MM.1S (cell line): ENCODE measurements at regions not wholly inside any gene's neighbourhood (a gene's known extent, or its start where the extent isn't known, plus 50 kb on each side); places are given as distances from the start of the nearest gene placed in this dataset.

Experiments used
- DNase-seq: peaks from one replicate; pipeline ENCODE4 v3.0.0-alpha.2; 2015
- H2AFZ ChIP-seq: fragments of 300-600 bp; sonication (generic); 2 replicates; pipeline ENCODE4 v1.6.0; 2016; ENCODE audit warnings: antibody characterized with exemption, low read length
- H3F3A ChIP-seq: fragments of 300-600 bp; sonication (generic); 2 replicates; pipeline ENCODE4 v1.6.1; 2016; ENCODE audit warnings: mild to moderate bottlenecking, antibody characterized with exemption, low read length, moderate library complexity, mixed read lengths; ENCODE audit not compliant: insufficient read depth
- H3K27ac ChIP-seq: fragments of 300-600 bp; sonication (generic); 2 replicates; pipeline ENCODE4 v1.5.1; 2016; ENCODE audit warnings: mild to moderate bottlenecking, low read length
- H3K27me3 ChIP-seq: fragments of 300-600 bp; sonication (generic); replicated peaks from 2 replicates; pipeline ENCODE4 v1.6.0; 2016; ENCODE audit warnings: low read length; ENCODE audit not compliant: insufficient read depth
- H3K36me3 ChIP-seq: fragments of 300-600 bp; sonication (generic); replicated peaks from 2 replicates; pipeline ENCODE4 v1.6.1; 2016; ENCODE audit warnings: mild to moderate bottlenecking, low read length, mixed read lengths; ENCODE audit not compliant: insufficient read depth
- H3K4me1 ChIP-seq: fragments of 300-600 bp; sonication (generic); 2 replicates; pipeline ENCODE4 v1.6.1; 2016; ENCODE audit warnings: low read length, mixed read lengths
- H3K4me2 ChIP-seq: fragments of 300-600 bp; sonication (generic); 2 replicates; pipeline ENCODE4 v1.6.0; 2016; ENCODE audit warnings: low read depth, low read length
- H3K4me3 ChIP-seq: fragments of 300-600 bp; sonication (generic); 2 replicates; pipeline ENCODE4 v1.5.1; 2016; ENCODE audit warnings: low read length, mixed read lengths
- H3K79me2 ChIP-seq: fragments of 300-600 bp; sonication (generic); 2 replicates; pipeline ENCODE4 v1.6.1; 2016; ENCODE audit warnings: mixed run types, low read length, mixed read lengths
- H3K9ac ChIP-seq: fragments of 300-600 bp; sonication (generic); 2 replicates; pipeline ENCODE4 v1.6.1; 2016; ENCODE audit warnings: low read length, mixed read lengths
- H3K9me2 ChIP-seq: fragments of 300-600 bp; sonication (generic); replicated peaks from 2 replicates; pipeline ENCODE4 v1.6.1; 2016; ENCODE audit warnings: mild to moderate bottlenecking, low read length, mixed read lengths; ENCODE audit not compliant: insufficient read depth
- H3K9me3 ChIP-seq: fragments of 300-600 bp; sonication (generic); replicated peaks from 2 replicates; pipeline ENCODE4 v1.6.1; 2016; ENCODE audit warnings: mild to moderate bottlenecking, low read length, mixed read lengths; ENCODE audit not compliant: insufficient read depth
- H4K20me1 ChIP-seq: fragments of 300-600 bp; sonication (generic); 2 replicates; pipeline ENCODE4 v1.6.1; 2016; ENCODE audit warnings: mild to moderate bottlenecking, low read length, moderate library complexity, mixed read lengths; ENCODE audit not compliant: insufficient read depth
- CTCF ChIP-seq: fragments of 300-600 bp; sonication (generic); IDR thresholded peaks from 2 replicates; pipeline ENCODE4 v1.5.1; 2016; ENCODE audit warnings: antibody characterized with exemption, low read length, mixed read lengths
- EZH2 ChIP-seq: fragments of 300-600 bp; sonication (generic); optimal IDR thresholded peaks from 2 replicates; pipeline ENCODE3; 2017; ENCODE audit warnings: low read depth, mild to moderate bottlenecking, antibody characterized with exemption, low read length, mixed read lengths
- EZH2phosphoT487 ChIP-seq: fragments of 300-600 bp; sonication (generic); IDR thresholded peaks from 2 replicates; pipeline ENCODE4 v1.6.1; 2018; ENCODE audit warnings: antibody characterized with exemption, low read length

- Histone ChIP-seq H3K4me3 (no peak overlapping the region), H3K36me3 (no peaks in the 10 kb centered on the region), H3K79me2 (no peaks in the 10 kb centered on the region), H3K9me3 (no peaks in the 10 kb centered on the region), H3K27me3 (no peaks in the 10 kb centered on the region), H3K27ac (no peak overlapping the region), H3F3A (no peaks in the 10 kb centered on the region), H3K4me1 (no peaks in the 10 kb centered on the region), H2AFZ (no peak overlapping the region), H4K20me1 (no peaks in the 10 kb centered on the region), H3K4me2 (no peak overlapping the region), H3K9me2 (no peaks in the 10 kb centered on the region), H3K9ac (no peak overlapping the region)
- no peak for DNase-seq
- no peak for TF ChIP-seq EZH2phosphoT487
- TF ChIP-seq CTCF = no peak
- no peak for TF ChIP-seq EZH2
Observed at GRCh38 chr18:37986665-37987064, 421.1 kb upstream of the CELF4 start.

GRCh38 chr18:37985126-37985525, 419.5 kb upstream of the CELF4 start:
- Histone ChIP-seq H3F3A (no peaks in the 10 kb centered on the region), H3K79me2 (no peaks in the 10 kb centered on the region), H2AFZ (no peak overlapping the region), H3K4me2 (no peak overlapping the region), H3K27ac (no peak overlapping the region), H3K9me2 (no peaks in the 10 kb centered on the region), H3K4me3 (no peak overlapping the region), H3K9me3 (no peaks in the 10 kb centered on the region), H4K20me1 (no peaks in the 10 kb centered on the region), H3K27me3 (no peaks in the 10 kb centered on the region), H3K36me3 (no peaks in the 10 kb centered on the region), H3K9ac (no peak overlapping the region), H3K4me1 (no peaks in the 10 kb centered on the region)
- TF ChIP-seq CTCF (no peak), EZH2phosphoT487 (no peak), EZH2 (no peak)
- no peak for DNase-seq

- no peak overlapping the region for H2AFZ ChIP-seq
- TF ChIP-seq EZH2phosphoT487 = no peak
- TF ChIP-seq EZH2 = no peak
- no peak for TF ChIP-seq CTCF
Observed at GRCh38 chr18:37980556-37980955, 415.0 kb upstream of the CELF4 start.

More at GRCh38 chr18:37980556-37980955, 415.0 kb upstream of the CELF4 start:
- DNase-seq = no peak
- no peak overlapping the region for H3K4me2 ChIP-seq
- no peak overlapping the region for H3K27ac ChIP-seq
- no peaks in the 10 kb centered on the region for H3K9me3 ChIP-seq
- H3K27me3 ChIP-seq = no peaks in the 10 kb centered on the region
- no peaks in the 10 kb centered on the region for H3F3A ChIP-seq
- no peak overlapping the region for H3K9ac ChIP-seq
- H3K9me2 ChIP-seq = no peaks in the 10 kb centered on the region
- no peak overlapping the region for H3K4me3 ChIP-seq
- no peaks in the 10 kb centered on the region for H4K20me1 ChIP-seq
- H3K4me1 ChIP-seq = no peaks in the 10 kb centered on the region
- no peaks in the 10 kb centered on the region for H3K36me3 ChIP-seq
- no peaks in the 10 kb centered on the region for H3K79me2 ChIP-seq
